GM11168 (cell line): ENCODE measurements at regions not wholly inside any gene's neighbourhood (a gene's known extent, or its start where the extent isn't known, plus 50 kb on each side); places are given as distances from the start of the nearest gene placed in this dataset.

Source experiments
- in situ Hi-C: fragments of 300-500 bp; cut with MboI; formaldehyde crosslinking; loops from one replicate; pipeline ENCODE4 v1.12.0; 2022; ENCODE audit warnings: low sequenced_read_pairs; ENCODE audit not compliant: unreplicated experiment

GRCh38 chr3:63192248-63192647, 85.9 kb upstream of the SYNPR start:
- in situ Hi-C loops: no loop called here

- in situ Hi-C loops: no loop called here
Observed at GRCh38 chr3:63193647-63194046, 84.5 kb upstream of the SYNPR start.

- in situ Hi-C loops: no loop called here
Observed at GRCh38 chr3:63199606-63200005, 78.5 kb upstream of the SYNPR start.

GRCh38 chr3:63202529-63202928, 75.6 kb upstream of the SYNPR start:
- in situ Hi-C loops: no loop called here

- in situ Hi-C loops: no loop called here
Observed at GRCh38 chr3:63207066-63207590, 71.0 kb upstream of the SYNPR start.

GRCh38 chr3:63228087-63228486, 50.0 kb upstream of the SYNPR start:
- in situ Hi-C loops: loop anchor here (25.0 kb wide), 1 partner anchor 566 kb away; no protein-coding TSS in a partner anchor
